SU-DHL-6 (cell line): ENCODE measurements at regions not wholly inside any gene's neighbourhood (a gene's known extent, or its start where the extent isn't known, plus 50 kb on each side); places are given as distances from the start of the nearest gene placed in this dataset.
"Not testable (repeated sequence)": the region's sequence is repeated elsewhere in the genome, so short reads cannot be mapped to it uniquely, and the experiment has no call there.

Experiments
- CTCF ChIP-seq: fragments of 200-600 bp; sonication (generic); IDR thresholded peaks from one replicate; pipeline ENCODE4 v1.5.1; 2017; ENCODE audit warnings: antibody characterized with exemption, mild to moderate bottlenecking, low read length, moderate library complexity; ENCODE audit not compliant: insufficient read depth, poor library complexity, severe bottlenecking
- EZH2phosphoT487 ChIP-seq: fragments of 200-600 bp; sonication (generic), shearing (Covaris generic); conservative IDR thresholded peaks from 2 replicates; pipeline ENCODE4 v1.6.1; 2018; ENCODE audit warnings: mild to moderate bottlenecking, antibody characterized with exemption, low read length, moderate library complexity, mixed read lengths

DNA sequence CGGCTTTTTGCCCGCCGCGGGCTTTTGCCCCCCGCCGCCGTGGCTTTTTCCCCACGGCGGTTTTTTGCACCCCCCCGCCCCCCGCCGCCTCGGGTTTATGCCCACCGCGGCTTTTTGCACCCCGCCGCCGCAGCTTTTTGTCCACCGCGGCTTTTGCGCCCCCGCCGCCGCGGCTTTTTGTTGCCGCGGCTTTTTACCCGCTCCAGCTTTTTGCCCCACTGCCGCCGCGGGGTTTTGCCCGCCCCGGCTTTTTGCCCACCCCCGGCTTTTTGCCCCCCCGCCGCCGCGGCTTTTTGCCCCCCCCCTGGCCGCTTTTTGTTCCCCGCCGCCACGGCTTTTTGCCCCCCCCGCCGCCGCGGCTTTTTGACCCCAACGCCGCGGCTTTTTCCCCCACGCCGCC, 2785.8 kb downstream of the RPIA start:
- TF ChIP-seq CTCF, EZH2phosphoT487: not testable (repeated sequence)
